BE2C (cell line): ENCODE measurements at regions not wholly inside any gene's neighbourhood (a gene's known extent, or its start where the extent isn't known, plus 50 kb on each side); places are given as distances from the start of the nearest gene placed in this dataset.

Experiments
- DNase-seq: peaks from one replicate; pipeline ENCODE4 v3.0.0-alpha.2; 2020
- H3K27me3 ChIP-seq: fragments of 250-450 bp; sonication (Bioruptor Pico); 2 replicates; pipeline ENCODE4 v1.5.1; 2020; ENCODE audit warnings: mild to moderate bottlenecking
- H3K36me3 ChIP-seq: fragments of 250-450 bp; sonication (Bioruptor Pico); 2 replicates; pipeline ENCODE4 v1.5.1; 2020; ENCODE audit warnings: mild to moderate bottlenecking
- H3K4me1 ChIP-seq: fragments of 250-450 bp; sonication (Bioruptor Pico); 2 replicates; pipeline ENCODE4 v1.5.1; 2020
- H3K4me3 ChIP-seq: 2 replicates; pipeline ENCODE4 v1.5.1; 2011; ENCODE audit warnings: low read depth, low read length
- H3K9me3 ChIP-seq: fragments of 250-450 bp; sonication (Bioruptor Pico); 2 replicates; pipeline ENCODE4 v1.5.1; 2020
- TF ChIP-seq, protein P1 (sequence below): IDR thresholded peaks from 2 replicates; pipeline ENCODE4 v1.5.1; 2012; ENCODE audit warnings: mild to moderate bottlenecking, low read depth, low read length

DNA sequence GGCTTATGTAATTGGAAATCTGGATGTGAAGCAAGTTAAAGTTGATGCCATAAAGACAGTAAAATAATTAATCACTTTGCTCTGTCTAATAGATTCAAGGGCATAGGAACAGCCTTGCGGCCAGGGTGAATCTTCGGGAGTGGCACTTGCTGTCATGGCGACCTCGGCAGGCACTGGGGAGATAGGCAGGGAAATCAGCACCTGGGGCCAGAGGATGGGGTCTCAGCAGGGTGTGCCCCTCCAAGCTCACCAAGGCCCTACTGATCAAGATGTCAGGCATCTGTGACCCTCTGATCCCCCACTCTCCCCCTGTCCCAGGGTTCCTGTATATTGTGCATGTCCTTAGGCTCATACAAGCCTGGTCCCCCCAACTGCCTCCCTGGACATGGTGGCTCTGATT is 187.3 kb downstream of the MELK start:
- Histone ChIP-seq H3K4me1 (peaks cover 6% of the 10 kb centered on the region; the same call in 1 of the 2 replicates), H3K27me3 (no peaks in the 10 kb centered on the region), H3K9me3 (no peaks in the 10 kb centered on the region), H3K4me3 (no peak overlapping the region), H3K36me3 (no peaks in the 10 kb centered on the region)
- TF ChIP-seq, protein P1, sequence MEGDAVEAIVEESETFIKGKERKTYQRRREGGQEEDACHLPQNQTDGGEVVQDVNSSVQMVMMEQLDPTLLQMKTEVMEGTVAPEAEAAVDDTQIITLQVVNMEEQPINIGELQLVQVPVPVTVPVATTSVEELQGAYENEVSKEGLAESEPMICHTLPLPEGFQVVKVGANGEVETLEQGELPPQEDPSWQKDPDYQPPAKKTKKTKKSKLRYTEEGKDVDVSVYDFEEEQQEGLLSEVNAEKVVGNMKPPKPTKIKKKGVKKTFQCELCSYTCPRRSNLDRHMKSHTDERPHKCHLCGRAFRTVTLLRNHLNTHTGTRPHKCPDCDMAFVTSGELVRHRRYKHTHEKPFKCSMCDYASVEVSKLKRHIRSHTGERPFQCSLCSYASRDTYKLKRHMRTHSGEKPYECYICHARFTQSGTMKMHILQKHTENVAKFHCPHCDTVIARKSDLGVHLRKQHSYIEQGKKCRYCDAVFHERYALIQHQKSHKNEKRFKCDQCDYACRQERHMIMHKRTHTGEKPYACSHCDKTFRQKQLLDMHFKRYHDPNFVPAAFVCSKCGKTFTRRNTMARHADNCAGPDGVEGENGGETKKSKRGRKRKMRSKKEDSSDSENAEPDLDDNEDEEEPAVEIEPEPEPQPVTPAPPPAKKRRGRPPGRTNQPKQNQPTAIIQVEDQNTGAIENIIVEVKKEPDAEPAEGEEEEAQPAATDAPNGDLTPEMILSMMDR: no peak
- DNase-seq: no peak

DNA sequence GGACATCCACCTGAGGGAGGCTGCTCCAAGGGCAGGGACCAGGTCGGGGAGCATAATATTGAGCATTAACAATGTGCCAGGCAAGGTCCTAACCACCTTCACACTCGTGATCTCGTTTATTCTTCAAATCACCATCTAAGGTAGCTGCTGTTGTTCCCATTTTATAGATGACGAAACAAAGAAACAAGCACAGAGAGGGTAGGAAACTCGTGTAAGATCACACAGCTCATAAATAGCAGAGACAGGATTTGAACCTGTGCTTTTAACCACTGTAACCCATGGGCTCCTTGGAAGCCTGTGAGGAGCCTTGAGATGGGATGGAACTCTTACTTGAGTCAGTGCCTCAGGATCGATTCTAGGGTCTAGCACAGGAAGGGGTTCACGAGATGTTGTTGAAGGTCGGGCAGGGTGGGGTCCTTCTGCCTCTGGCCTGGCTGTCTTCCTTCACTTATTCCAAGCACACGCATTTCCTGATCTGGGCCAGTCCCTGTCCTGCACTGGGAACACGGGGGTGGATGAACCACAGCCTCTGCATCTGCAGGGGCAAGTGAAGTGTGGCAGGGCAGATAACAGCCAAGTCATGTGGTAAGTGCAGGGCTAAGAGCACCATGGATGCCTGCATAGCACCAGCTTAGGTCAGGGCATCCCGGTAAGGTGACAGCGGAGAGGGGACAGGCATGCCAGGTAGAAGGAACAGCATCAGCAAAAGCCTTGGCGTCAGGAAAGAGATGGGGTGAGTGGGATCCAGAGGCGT is 188.1 kb downstream of the MELK start:
- TF ChIP-seq, protein P1: no peak
- no peaks in the 10 kb centered on the region for H3K36me3 ChIP-seq

DNA sequence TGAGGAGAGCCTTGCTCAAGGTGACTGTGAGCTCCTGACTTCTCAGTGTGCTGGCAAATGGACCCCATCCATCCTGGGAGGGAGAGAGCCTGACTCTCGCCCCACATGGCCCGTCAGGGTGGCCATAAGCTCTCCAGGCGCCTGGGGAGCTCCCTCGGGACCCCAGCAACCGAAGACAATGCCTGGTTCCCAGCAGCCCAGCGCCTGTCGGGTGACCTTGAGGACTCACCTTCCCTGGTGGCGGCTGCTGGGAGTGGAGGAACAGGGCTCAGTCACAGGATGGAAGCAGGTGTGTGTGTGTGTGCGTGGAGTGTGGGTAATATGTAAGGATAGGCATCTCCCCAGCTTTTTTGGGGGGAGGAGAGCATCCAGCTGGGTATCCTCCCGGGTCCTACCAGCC is 190.3 kb downstream of the MELK start:
- TF ChIP-seq, protein P1: peak; percentile 30
- no peak overlapping the region for H3K4me3 ChIP-seq
- H3K4me1 ChIP-seq: peaks cover 6% of the 10 kb centered on the region; the same call in 1 of the 2 replicates
- peak; percentile 78 for DNase-seq
- H3K27me3 ChIP-seq: no peaks in the 10 kb centered on the region
- H3K9me3 ChIP-seq: no peaks in the 10 kb centered on the region
- no peaks in the 10 kb centered on the region for H3K36me3 ChIP-seq

More for the DNA sequence above, 188.1 kb downstream of the MELK start:
- Histone ChIP-seq H3K4me1 (peaks cover 6% of the 10 kb centered on the region; the same call in 1 of the 2 replicates), H3K27me3 (no peaks in the 10 kb centered on the region), H3K4me3 (no peak overlapping the region), H3K9me3 (no peaks in the 10 kb centered on the region)
- DNase-seq: no peak

DNA sequence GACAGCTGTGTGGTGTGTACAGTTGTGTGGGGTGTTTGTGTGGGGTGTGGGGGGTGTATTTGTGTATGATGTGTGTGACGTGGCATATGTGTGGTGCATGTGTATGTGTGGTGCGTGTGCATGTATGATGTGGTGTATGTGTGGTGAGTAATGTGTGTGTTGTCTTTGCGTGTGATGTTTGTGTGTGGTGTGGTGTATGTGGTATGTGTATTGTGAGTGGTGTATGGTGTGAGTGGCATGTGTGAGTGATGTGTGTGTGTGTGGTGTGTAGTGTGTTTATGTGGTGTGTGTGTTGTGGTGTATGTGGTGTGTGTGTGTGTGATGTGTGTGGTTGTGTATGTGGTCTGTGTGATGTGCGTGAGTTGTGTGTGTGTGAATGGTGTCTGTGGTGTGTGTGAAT is 191.1 kb downstream of the MELK start:
- Histone ChIP-seq H3K4me3 (no peak overlapping the region), H3K36me3 (no peaks in the 10 kb centered on the region), H3K4me1 (peaks cover 6% of the 10 kb centered on the region; the same call in 1 of the 2 replicates), H3K27me3 (no peaks in the 10 kb centered on the region), H3K9me3 (no peaks in the 10 kb centered on the region)
- TF ChIP-seq, protein P1: no peak
- no peak for DNase-seq

DNA sequence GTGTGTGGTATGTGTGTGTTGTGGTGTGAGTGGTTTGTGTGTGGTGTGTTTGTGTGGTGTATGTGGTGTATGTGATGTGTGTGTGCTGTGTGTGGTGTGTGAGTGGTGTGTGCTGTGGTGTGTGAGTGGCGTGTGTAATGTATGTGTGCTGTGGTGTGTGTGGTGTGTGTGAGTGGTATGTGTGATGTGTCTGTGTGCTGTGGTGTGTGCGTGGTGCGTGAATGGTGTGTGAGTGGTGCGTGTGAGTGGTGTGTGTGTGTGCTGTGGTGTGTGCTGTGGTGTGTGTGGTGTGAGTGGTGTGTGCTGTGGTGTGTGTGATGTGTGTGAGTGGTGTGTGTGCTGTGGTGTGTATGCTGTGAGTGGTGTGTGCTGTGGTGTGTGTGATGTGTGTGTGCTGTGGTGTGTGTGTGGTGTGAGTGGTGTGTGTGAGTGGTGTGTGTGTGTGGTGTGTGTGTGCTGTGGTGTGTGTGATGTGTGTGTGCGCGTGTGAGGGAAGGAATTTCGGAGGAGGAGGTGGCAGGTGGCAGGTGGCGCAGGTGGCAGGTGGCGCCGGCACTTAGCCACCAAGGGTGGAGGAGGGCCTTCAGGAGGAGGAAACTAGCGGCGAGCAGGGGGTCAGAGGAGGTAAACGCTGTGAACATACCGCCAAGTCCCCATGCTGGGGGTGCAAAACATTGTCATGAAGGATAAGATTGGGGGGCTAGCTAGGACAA is 191.8 kb downstream of the MELK start:
- no peaks in the 10 kb centered on the region for H3K27me3 ChIP-seq
- no peaks in the 10 kb centered on the region for H3K36me3 ChIP-seq
- H3K9me3 ChIP-seq: no peaks in the 10 kb centered on the region
- peaks cover 6% of the 10 kb centered on the region; the same call in 1 of the 2 replicates for H3K4me1 ChIP-seq
- peak overlapping the region; percentile 79 for H3K4me3 ChIP-seq
- no peak for DNase-seq
- TF ChIP-seq, protein P1: no peak

DNA sequence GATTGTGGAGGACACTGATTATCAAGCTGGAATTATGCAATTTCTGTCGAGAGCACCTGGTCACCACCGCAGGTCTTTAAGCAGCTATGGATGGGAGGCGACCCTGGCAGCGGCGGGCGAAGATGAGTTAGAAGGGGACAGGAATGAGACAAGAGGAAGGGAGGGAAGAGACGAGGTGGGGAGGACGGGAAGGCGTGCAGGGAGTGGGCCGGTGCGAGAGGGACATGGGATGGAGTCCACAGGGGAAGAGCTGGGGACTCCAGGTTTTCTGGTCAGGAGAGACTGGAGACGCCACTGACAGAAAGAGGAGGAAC is 192.3 kb downstream of the MELK start:
- Histone ChIP-seq H3K4me1 (peaks cover 9% of the 10 kb centered on the region), H3K27me3 (no peaks in the 10 kb centered on the region), H3K36me3 (no peaks in the 10 kb centered on the region), H3K4me3 (peak overlapping the region; percentile 79), H3K9me3 (no peaks in the 10 kb centered on the region)
- DNase-seq: peak; percentile 35
- TF ChIP-seq, protein P1: no peak
